Common myeloid progenitor, CD34-positive (primary cell): ENCODE measurements at regions not wholly inside any gene's neighbourhood (a gene's known extent, or its start where the extent isn't known, plus 50 kb on each side); places are given as distances from the start of the nearest gene placed in this dataset.

Source experiments
- CTCF ChIA-PET: fragments of 350-600 bp; sonication (Branson Sonifier 250); formaldehyde crosslinking; loops from one replicate; lab custom pipeline; 2021; ENCODE audit warnings: antibody characterized with exemption; lab: Charles Lee
- POLR2A ChIA-PET: fragments of 350-600 bp; sonication (Branson Sonifier 250); formaldehyde crosslinking; loops from one replicate; lab custom pipeline; 2021; ENCODE audit warnings: antibody characterized with exemption; lab: Charles Lee
- DNase-seq, 3 donors: peaks; one replicate each; pipeline versions ENCODE4 v3.0.0 to v3.0.0-alpha.2; 2013
- H3K27ac ChIP-seq, 2 experiments: 1 replicate in 1 of 2; 2 replicates in 1 of 2; pipeline ENCODE4 v1.7.0; 2013; ENCODE audit warnings: inconsistent platforms in 2 of 2, low read length in 2 of 2, mild to moderate bottlenecking in 2 of 2, low read depth in 1 of 2, moderate library complexity in 1 of 2; ENCODE audit not compliant: severe bottlenecking in 2 of 2, insufficient read depth in 1 of 2, poor library complexity in 1 of 2
- H3K27me3 ChIP-seq, 5 experiments: replicated peaks in 2 of 5; 1 replicate in 3 of 5; 2 replicates in 2 of 5; pipeline versions ENCODE4 v1.6.1 to v1.7.0; 2013; ENCODE audit warnings: low read length in 4 of 5, mild to moderate bottlenecking in 2 of 5, moderate library complexity in 2 of 5, inconsistent platforms in 1 of 5; ENCODE audit not compliant: insufficient read depth in 5 of 5, control insufficient read depth in 4 of 5
- H3K36me3 ChIP-seq, 4 experiments: 1 replicate in 2 of 4; 2 replicates in 2 of 4; pipeline versions ENCODE4 v1.6.1 to v1.7.0; 2013; ENCODE audit warnings: low read length in 3 of 4, control low read depth in 1 of 4, mild to moderate bottlenecking in 1 of 4; ENCODE audit not compliant: control insufficient read depth in 4 of 4, insufficient read depth in 4 of 4
- H3K4me1 ChIP-seq, 4 experiments: 1 replicate in 3 of 4; 2 replicates in 1 of 4; pipeline versions ENCODE4 v1.6.1 to v1.7.1; 2013; ENCODE audit warnings: low read length in 3 of 4, mild to moderate bottlenecking in 3 of 4, control low read depth in 1 of 4, inconsistent platforms in 1 of 4, moderate library complexity in 1 of 4; ENCODE audit not compliant: control insufficient read depth in 4 of 4, insufficient read depth in 4 of 4; ENCODE audit errors: control extremely low read depth in 1 of 4
- H3K4me3 ChIP-seq, 7 experiments: 1 replicate in 4 of 7; 2 replicates in 3 of 7; pipeline versions ENCODE4 v1.5.1 to v1.7.0; 2013; ENCODE audit warnings: mild to moderate bottlenecking in 7 of 7, low read length in 6 of 7, moderate library complexity in 6 of 7, inconsistent platforms in 2 of 7, low read depth in 2 of 7, control low read depth in 1 of 7; ENCODE audit not compliant: insufficient read depth in 4 of 7, control insufficient read depth in 1 of 7; ENCODE audit errors: extremely low read depth in 1 of 7
- H3K9me3 ChIP-seq, 5 experiments: 1 replicate in 4 of 5; 2 replicates in 1 of 5; pipeline versions ENCODE4 v1.6.1 to v1.7.1; 2013; ENCODE audit warnings: low read length in 4 of 5, mild to moderate bottlenecking in 2 of 5, inconsistent platforms in 1 of 5, low read depth in 1 of 5, moderate library complexity in 1 of 5; ENCODE audit not compliant: control insufficient read depth in 4 of 5, insufficient read depth in 2 of 5; ENCODE audit errors: control extremely low read depth in 1 of 5
- WGBS: methylation state at CpG from one replicate; pipeline ENCODE4 v1.1.5; 2013; ENCODE audit not compliant: insufficient coverage; 5-methylcytosine and 5-hydroxymethylcytosine counted together

GRCh38 chr2:38430597-38431207, 53.6 kb upstream of the ATL2 start:
- Histone ChIP-seq H3K4me1 (no peaks in the 10 kb centered on the region), H3K4me3 (no peak overlapping the region), H3K36me3 (no peaks in the 10 kb centered on the region), H3K27ac (no peak overlapping the region), H3K27me3 (peaks cover 0 to 2% (median 0%) of the 10 kb centered on the region in 5 experiments), H3K9me3 (peaks cover 0 to 4% (median 0%) of the 10 kb centered on the region in 5 experiments)
- CTCF ChIA-PET = interaction anchor here (0.7 to 3.0 kb wide), 6 partner anchors 9 to 78 kb away, joined by 3 to 12 read pairs (median 3); no protein-coding TSS in a partner anchor
- no peak for DNase-seq
- WGBS = 88% methylated on average over 15 of the region's 19 CpGs
- POLR2A ChIA-PET = no interaction called here

GRCh38 chr2:38430196-38430595, 53.1 kb upstream of the ATL2 start:
- Histone ChIP-seq H3K4me1 (no peaks in the 10 kb centered on the region), H3K36me3 (no peaks in the 10 kb centered on the region), H3K4me3 (no peak overlapping the region), H3K27me3 (peaks cover 0 to 2% (median 0%) of the 10 kb centered on the region in 5 experiments), H3K9me3 (peaks cover 0 to 4% (median 0%) of the 10 kb centered on the region in 5 experiments), H3K27ac (no peak overlapping the region)
- CTCF ChIA-PET = interaction anchor here (0.7 to 3.0 kb wide), 7 partner anchors 9 to 78 kb away, joined by 3 to 12 read pairs (median 3); no protein-coding TSS in a partner anchor
- no peak for DNase-seq
- 100% methylated on average over 2 of the region's 7 CpGs for WGBS
- POLR2A ChIA-PET = no interaction called here

GRCh38 chr2:38427936-38428335, 50.9 kb upstream of the ATL2 start:
- no peaks in the 10 kb centered on the region for H3K4me1 ChIP-seq
- CTCF ChIA-PET = no interaction called here
- 79% methylated on average over 5 of the region's 6 CpGs for WGBS
- H3K4me3 ChIP-seq = no peak overlapping the region
- no peaks in the 10 kb centered on the region for H3K9me3 ChIP-seq
- H3K36me3 ChIP-seq = no peaks in the 10 kb centered on the region
- peaks cover 0 to 3% (median 2%) of the 10 kb centered on the region in 5 experiments for H3K27me3 ChIP-seq
- POLR2A ChIA-PET = no interaction called here
- DNase-seq = no peak
- no peak overlapping the region for H3K27ac ChIP-seq

GRCh38 chr2:38427054-38427453, 50.0 kb upstream of the ATL2 start:
- DNase-seq = no peak
- no peaks in the 10 kb centered on the region for H3K9me3 ChIP-seq
- WGBS = 97% methylated on average over 5 of the region's 5 CpGs
- H3K27ac ChIP-seq = no peak overlapping the region
- ChIA-PET CTCF (no interaction called here), POLR2A (no interaction called here)
- no peaks in the 10 kb centered on the region for H3K4me1 ChIP-seq
- H3K36me3 ChIP-seq = no peaks in the 10 kb centered on the region
- H3K27me3 ChIP-seq = peaks cover 0 to 3% (median 2%) of the 10 kb centered on the region in 5 experiments
- no peak overlapping the region for H3K4me3 ChIP-seq
